RWPE2 (cell line): ENCODE measurements at regions not wholly inside any gene's neighbourhood (a gene's known extent, or its start where the extent isn't known, plus 50 kb on each side); places are given as distances from the start of the nearest gene placed in this dataset.
A peak's percentile ranks its signal among the peaks of the same experiment; 100 is the strongest.

Experiments used
- ATAC-seq: fragments of 200-7000 bp; cut with Tn5 transposase; 3 replicates; pipeline ENCODE4 v1.9.1; 2021; ENCODE audit warnings: low read depth
- DNase-seq: peaks from one replicate; pipeline ENCODE4 v3.0.0-alpha.2; 2020; ENCODE audit warnings: low spot score
- H3K27ac ChIP-seq: fragments of 450-650 bp; 2 replicates; pipeline ENCODE4 v1.5.1; 2017; ENCODE audit warnings: mild to moderate bottlenecking; ENCODE audit not compliant: poor library complexity, severe bottlenecking
- H3K27me3 ChIP-seq: fragments of 250-450 bp; sonication (Bioruptor Pico); 2 replicates; pipeline ENCODE4 v1.5.1; 2021; ENCODE audit warnings: mild to moderate bottlenecking, moderate library complexity; ENCODE audit not compliant: insufficient read depth, poor library complexity, severe bottlenecking
- H3K36me3 ChIP-seq: fragments of 250-450 bp; sonication (Bioruptor Pico); 2 replicates; pipeline ENCODE4 v1.5.1; 2020; ENCODE audit warnings: low read depth, mild to moderate bottlenecking, moderate library complexity
- H3K4me1 ChIP-seq: fragments of 250-450 bp; sonication (Bioruptor Pico); 2 replicates; pipeline ENCODE4 v1.5.1; 2021; ENCODE audit warnings: mild to moderate bottlenecking, moderate library complexity; ENCODE audit not compliant: insufficient read depth, poor library complexity, severe bottlenecking
- H3K4me3 ChIP-seq: fragments of 250-450 bp; sonication (Bioruptor Pico); 2 replicates; pipeline ENCODE4 v1.5.1; 2021; ENCODE audit warnings: mild to moderate bottlenecking, moderate library complexity; ENCODE audit not compliant: severe bottlenecking
- H3K9me3 ChIP-seq: fragments of 250-450 bp; sonication (Bioruptor Pico); 2 replicates; pipeline ENCODE4 v1.5.1; 2021; ENCODE audit warnings: mild to moderate bottlenecking, moderate library complexity; ENCODE audit not compliant: severe bottlenecking
- TF ChIP-seq, protein P1 (sequence below): fragments of 450-650 bp; IDR thresholded peaks from one replicate; pipeline ENCODE4 v1.5.1; 2017; ENCODE audit warnings: mild to moderate bottlenecking, moderate library complexity; ENCODE audit not compliant: poor library complexity, severe bottlenecking

DNA sequence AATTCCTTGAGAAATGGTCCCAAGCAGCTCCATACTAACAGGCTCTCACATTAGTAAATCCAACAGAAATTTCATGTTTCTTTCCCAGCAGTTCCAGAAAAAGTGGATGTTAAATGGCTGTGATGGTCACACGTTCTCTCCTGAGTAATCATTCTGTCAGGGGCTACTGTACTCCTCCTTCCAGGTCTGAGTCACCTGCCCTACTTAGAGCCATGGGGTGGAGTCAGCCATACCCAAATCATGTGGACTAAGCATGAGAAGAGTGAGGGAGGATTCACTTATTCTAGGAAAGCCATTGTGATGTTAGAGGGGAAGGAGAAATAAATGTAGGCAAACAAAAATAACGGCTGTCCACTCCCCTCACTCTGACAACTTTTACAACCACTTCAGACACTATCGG lies 547.2 kb downstream of the CSNK1G3 start:
- H3K4me3 ChIP-seq, result no peak overlapping the region
- ATAC-seq (peak; percentile 86), DNase-seq (no peak)
- no peaks in the 10 kb centered on the region for H3K27me3 ChIP-seq
- H3K27ac ChIP-seq, result no peak overlapping the region
- no peaks in the 10 kb centered on the region for H3K36me3 ChIP-seq
- no peaks in the 10 kb centered on the region for H3K9me3 ChIP-seq
- no peaks in the 10 kb centered on the region for H3K4me1 ChIP-seq
- TF ChIP-seq, protein P1, sequence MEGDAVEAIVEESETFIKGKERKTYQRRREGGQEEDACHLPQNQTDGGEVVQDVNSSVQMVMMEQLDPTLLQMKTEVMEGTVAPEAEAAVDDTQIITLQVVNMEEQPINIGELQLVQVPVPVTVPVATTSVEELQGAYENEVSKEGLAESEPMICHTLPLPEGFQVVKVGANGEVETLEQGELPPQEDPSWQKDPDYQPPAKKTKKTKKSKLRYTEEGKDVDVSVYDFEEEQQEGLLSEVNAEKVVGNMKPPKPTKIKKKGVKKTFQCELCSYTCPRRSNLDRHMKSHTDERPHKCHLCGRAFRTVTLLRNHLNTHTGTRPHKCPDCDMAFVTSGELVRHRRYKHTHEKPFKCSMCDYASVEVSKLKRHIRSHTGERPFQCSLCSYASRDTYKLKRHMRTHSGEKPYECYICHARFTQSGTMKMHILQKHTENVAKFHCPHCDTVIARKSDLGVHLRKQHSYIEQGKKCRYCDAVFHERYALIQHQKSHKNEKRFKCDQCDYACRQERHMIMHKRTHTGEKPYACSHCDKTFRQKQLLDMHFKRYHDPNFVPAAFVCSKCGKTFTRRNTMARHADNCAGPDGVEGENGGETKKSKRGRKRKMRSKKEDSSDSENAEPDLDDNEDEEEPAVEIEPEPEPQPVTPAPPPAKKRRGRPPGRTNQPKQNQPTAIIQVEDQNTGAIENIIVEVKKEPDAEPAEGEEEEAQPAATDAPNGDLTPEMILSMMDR, result no peak

DNA sequence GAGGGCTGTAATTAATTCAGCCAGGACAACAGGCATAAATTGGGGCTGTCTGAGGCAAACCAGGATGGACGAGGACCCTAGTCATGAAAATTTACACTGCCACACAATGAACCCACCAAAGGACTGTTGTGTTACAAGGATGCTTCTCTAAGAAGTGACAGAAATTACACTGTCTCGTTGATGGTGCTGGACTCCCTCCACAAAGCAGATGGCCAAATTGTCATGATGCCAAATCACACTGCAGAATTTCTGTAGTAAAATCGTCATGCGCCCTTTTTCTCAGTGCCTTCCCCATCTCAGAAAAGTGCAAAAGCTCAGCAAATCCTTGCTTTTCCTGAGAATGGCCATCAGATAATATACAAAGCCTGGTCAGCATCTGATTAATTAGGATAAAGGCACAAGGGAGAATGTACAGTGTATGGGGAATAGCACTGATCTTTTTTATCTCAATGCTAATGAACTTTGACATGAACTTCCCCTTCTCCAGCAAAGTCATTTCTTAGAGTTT lies 545.8 kb downstream of the CSNK1G3 start:
- DNase-seq (no peak), ATAC-seq (no peak)
- Histone ChIP-seq H3K27ac (no peak overlapping the region), H3K4me3 (no peak overlapping the region), H3K27me3 (no peaks in the 10 kb centered on the region), H3K36me3 (no peaks in the 10 kb centered on the region), H3K9me3 (no peaks in the 10 kb centered on the region), H3K4me1 (no peaks in the 10 kb centered on the region)
- TF ChIP-seq, protein P1, result no peak

DNA sequence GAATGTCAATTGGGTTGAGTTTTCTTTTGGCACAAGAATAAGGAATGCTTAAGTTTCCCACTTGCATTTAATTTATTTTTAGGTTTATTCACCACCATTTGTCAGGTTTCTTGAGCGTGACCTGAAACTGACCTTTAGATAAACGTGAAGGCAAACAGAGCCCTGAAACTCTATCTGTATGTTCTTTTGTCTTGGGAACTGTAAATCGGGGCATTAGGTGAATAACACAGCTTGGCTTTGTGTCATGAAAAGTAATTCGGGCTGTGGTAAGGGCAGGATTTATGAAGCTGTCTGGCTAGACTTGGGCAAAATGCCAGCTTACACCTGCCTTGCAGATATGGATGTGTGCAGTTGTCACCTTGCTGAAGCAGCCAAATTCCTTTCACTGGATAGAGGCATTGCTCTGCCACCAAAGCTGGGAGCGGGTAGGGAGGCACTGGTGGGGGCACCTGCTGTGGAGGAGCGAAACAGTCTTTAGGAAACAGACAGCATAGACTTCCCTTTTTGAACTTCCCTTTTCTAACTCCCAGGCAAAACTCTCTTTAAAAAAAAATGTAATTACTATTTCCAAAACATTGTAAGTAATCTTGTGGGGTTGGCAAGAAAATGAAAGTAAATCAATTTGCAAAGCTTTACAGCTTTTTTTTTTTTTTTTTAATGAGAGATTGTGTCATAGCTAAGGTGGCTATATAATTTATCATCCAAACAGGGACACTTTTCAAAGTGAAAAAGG lies 545.2 kb downstream of the CSNK1G3 start:
- H3K27me3 ChIP-seq, result no peaks in the 10 kb centered on the region
- no peak overlapping the region for H3K27ac ChIP-seq
- no peaks in the 10 kb centered on the region for H3K9me3 ChIP-seq
- TF ChIP-seq, protein P1, result no peak
- DNase-seq (no peak), ATAC-seq (peak; percentile 52; the same call in 2 of the 3 replicates)
- no peak overlapping the region for H3K4me3 ChIP-seq
- H3K36me3 ChIP-seq, result no peaks in the 10 kb centered on the region
- H3K4me1 ChIP-seq, result no peaks in the 10 kb centered on the region

- DNase-seq (no peak), ATAC-seq (no peak)
- no peak overlapping the region for H3K27ac ChIP-seq
- no peaks in the 10 kb centered on the region for H3K4me1 ChIP-seq
- no peaks in the 10 kb centered on the region for H3K27me3 ChIP-seq
- H3K36me3 ChIP-seq, result no peaks in the 10 kb centered on the region
- TF ChIP-seq, protein P1, result no peak
- no peaks in the 10 kb centered on the region for H3K9me3 ChIP-seq
- H3K4me3 ChIP-seq, result no peak overlapping the region
These were observed 544.5 kb downstream of the CSNK1G3 start for GRCh38 chr5:124056326-124056990.

- no peaks in the 10 kb centered on the region for H3K9me3 ChIP-seq
- no peak for ATAC-seq
- H3K27me3 ChIP-seq, result no peaks in the 10 kb centered on the region
- no peaks in the 10 kb centered on the region for H3K36me3 ChIP-seq
- H3K4me1 ChIP-seq, result no peaks in the 10 kb centered on the region
- no peak for DNase-seq
- TF ChIP-seq, protein P1, result no peak
- no peak overlapping the region for H3K4me3 ChIP-seq
- no peak overlapping the region for H3K27ac ChIP-seq
These were observed 543.8 kb downstream of the CSNK1G3 start for GRCh38 chr5:124055751-124056150.
